ENCODE measurements at regions not wholly inside any gene's neighbourhood (a gene's known extent, or its start where the extent isn't known, plus 50 kb on each side); places are given as distances from the start of the nearest gene placed in this dataset.
"Not testable (repeated sequence)": the region's sequence is repeated elsewhere in the genome, so short reads cannot be mapped to it uniquely, and the experiment has no call there.

DNA sequence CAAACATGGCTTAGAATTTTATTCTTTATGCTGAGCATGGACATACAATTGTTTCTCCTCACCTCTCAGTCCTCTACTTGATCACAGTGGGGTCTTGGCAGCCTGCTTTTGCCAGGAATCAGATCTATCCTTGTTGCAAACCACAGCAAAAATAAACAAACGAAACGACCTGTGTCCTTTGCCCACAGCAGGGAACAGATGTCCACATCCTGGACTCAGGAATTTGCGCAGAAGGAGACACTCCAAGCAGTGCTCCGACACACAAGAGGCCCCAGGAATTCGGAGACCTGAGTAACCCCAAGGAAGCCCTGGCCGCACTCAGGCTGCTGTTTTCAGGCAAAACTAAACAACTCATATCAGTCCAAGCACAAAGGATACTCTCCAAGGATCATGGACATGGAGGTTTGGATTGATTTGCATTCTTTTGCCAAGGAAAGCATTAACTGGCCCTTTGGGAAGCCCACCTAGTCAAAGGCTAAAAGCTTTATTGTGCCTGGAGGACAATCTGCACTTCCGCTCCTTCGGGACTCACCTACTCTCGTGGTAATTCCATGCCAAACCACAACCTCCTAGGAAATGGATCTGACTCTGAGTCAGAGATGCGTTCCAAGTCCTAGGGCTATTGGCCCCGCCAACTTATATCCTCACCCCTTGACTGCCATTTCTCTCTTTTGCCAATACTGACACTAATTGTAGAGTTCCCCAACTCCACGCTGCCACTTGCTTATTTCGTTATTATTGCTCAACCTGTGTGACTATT is 271.1 kb upstream of the CDH11 start:
- DNase-seq: peak; percentile 77

DNA sequence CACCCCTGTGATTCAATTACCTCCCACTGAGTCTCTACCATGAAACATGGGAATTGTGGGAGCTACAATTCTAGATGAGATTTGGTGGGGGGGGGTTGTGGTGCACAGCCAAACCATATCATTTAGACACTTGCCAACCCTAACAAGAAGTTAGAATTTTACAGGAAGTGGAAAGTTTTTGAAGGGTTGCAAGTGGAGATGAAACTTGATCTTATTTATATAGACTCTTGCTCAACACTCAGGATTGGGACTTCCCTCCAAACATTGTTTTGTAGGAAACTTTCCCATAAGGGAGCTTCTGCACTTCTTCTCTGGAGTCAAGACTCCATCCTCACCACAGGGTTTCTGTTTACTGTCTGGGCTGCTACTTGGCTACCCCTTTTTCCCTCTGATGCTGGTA is 266.7 kb upstream of the CDH11 start:
- no peak for DNase-seq

- DNase-seq: no peak
These were observed 264.8 kb upstream of the CDH11 start for GRCh38 chr16:65386672-65387071.

DNA sequence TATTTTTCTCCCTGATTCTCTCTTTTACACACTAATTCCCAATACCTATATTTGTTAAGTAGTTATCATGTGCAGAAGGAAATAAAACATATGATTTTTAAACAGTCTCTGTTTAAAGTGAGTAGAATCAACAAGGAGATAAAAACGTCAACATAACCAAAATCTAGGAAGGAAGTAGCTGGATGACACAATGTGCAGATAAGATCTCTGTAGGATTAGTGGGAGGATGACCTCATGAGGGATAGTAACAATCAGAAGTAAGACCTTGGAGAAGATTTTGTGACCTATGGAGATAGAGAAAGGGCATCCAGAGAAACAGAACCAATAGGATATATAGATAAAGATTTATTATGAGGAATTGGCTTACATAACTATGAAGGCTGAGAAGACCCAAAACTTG is 262.6 kb upstream of the CDH11 start:
- no peak for DNase-seq

- no peak for DNase-seq
These were observed 255.3 kb upstream of the CDH11 start for GRCh38 chr16:65377195-65377594.

DNA sequence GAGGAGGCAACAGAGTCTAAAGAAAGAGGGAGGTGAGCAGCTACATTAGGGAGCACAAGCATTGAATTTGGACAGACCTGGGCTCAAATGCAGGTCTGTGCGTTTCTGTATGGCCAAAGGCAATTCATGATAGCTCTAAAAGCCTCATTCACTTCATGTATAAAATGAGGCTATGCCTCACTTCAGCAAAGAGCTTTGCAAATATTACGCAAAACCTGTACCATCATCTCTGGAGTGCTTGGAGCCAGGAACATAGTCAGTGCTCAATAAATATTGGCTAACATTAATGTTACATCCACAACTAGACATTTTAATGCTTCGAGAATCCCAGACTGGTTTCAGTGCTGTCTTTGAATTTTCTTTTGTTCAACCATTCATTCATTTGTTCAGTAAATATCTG is 254.7 kb upstream of the CDH11 start:
- no peak for DNase-seq

GRCh38 chr16:65375651-65376050 is 253.8 kb upstream of the CDH11 start:
- DNase-seq: no peak

- DNase-seq: no peak
These were observed 251.2 kb upstream of the CDH11 start for GRCh38 chr16:65373097-65373496.

- no peak for DNase-seq
These were observed 250.3 kb upstream of the CDH11 start for GRCh38 chr16:65372171-65372570.

GRCh38 chr16:65365732-65366715 is 244.2 kb upstream of the CDH11 start:
- DNase-seq: no peak

- DNase-seq: not testable (repeated sequence)
These were observed 234.9 kb upstream of the CDH11 start for GRCh38 chr16:65356721-65357120.

GRCh38 chr16:65355706-65356105 is 233.8 kb upstream of the CDH11 start:
- no peak for DNase-seq

GRCh38 chr16:65353183-65353582 is 231.3 kb upstream of the CDH11 start:
- DNase-seq: no peak

- no peak for DNase-seq
These were observed 227.8 kb upstream of the CDH11 start for GRCh38 chr16:65349626-65350025.

- DNase-seq: no peak
These were observed 221.7 kb upstream of the CDH11 start for GRCh38 chr16:65343556-65343955.

GRCh38 chr16:65342231-65342866 is 220.5 kb upstream of the CDH11 start:
- DNase-seq: no peak

DNA sequence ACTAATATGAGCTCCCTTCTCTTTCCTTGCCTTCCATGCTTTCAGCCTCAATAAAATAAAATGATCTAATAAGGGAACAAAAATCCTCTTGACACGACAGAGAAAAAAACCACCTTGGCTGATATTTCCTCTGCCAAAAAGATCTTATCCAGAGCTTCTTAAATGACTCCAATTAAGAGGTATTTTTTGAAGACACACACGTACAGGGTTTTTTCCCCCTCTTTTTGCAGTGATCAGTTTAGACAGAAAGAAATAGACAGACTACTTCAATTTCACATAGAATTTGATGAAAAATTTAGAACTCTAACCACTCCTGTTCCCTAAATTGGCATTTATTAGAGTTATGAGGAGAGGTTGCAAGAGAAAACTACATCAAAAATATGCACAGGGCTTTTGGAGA is 217.2 kb upstream of the CDH11 start:
- DNase-seq: no peak

DNA sequence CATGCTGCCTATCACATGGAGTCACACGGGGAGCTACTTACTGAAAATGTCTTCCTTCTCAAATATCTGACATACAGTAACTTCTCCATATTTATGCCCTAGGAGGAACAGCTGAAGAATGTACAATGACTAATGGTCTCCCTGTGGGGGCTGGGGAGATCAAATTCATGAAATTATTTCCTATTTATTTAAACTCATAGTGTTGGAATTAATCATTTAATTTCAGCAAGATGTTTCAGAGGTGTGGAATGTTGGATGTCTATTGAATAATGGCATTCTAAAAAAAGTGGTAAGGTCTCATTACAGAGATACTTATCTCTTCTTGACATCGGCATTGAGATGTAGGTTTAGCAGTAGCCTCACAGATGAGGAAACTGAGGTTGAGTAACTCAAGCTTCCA is 214.3 kb upstream of the CDH11 start:
- DNase-seq: no peak

GRCh38 chr16:65334081-65334480 is 212.2 kb upstream of the CDH11 start:
- no peak for DNase-seq

GRCh38 chr16:65333283-65333682 is 211.4 kb upstream of the CDH11 start:
- DNase-seq: no peak

DNA sequence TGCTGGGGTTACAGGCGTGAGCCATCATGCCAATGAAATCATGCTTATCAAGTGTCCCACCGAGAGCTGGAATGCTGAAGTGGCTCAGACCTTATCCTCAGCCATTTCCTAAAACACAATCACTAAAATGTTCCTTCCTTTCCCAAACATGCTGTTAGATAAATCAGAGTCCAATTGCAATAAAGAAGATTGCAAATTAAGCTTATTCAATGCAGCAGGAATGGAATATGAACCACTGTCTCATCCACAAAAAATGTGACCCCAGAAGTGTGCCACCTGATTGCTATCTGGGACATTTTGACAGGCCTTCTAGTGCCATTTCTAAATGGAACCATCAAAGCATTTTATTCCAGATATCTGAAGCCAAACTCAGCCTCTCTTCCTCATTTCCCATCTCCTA is 205.5 kb upstream of the CDH11 start:
- no peak for DNase-seq

DNA sequence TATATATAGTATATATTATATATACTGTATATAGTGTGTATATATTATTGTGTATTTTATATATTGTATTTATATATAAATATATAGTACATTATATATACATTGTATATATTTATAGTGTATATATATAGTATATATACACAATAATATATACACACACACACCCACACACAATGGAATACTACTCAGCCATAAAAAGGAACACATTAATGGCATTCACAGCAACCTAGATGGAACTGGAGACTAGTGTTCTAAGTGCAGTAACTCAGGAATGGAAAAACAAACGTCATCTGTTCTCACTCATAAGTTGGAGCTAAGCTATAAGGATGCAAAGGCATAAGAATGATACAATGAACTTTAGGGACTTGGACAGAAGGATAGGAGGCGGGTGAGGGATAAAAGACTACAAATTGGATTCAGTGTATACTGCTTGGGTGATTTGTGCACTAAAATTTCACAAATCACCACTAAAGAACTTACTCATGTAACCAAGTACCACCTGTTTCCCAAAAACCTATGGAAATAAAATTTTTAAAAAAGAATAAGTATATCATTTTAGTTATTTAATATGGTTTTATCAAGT is 201.9 kb upstream of the CDH11 start:
- no peak for DNase-seq

DNA sequence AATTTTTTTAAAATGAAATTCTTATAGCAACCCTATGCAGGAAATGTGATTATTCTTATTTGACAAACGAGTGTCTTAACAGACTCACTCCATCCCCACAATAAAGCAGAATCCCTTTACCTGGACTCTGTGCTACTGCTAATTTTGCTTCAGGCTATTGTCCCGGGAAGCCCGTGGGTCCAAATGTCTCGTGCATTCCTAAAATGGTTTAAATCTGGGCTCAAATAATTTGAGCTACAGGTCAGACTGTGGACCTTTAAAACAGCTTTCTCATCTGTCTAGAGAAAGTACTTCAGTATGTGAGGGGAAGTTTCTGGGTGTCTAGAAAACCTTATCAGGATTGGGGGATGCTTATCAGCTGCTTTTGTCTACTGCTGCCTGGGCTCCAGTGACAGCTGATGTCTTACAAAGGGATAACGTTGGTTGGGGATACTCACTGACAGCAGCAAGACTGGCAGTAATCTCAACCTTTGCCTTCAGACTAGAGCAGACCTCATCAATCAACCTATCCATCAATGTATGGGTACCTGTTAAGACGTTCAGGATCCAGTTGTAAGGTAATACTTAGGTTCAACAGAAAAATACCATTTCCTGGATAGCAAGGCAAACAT is 197.9 kb upstream of the CDH11 start:
- peak; percentile 71 for DNase-seq
